ENCODE measurements at regions not wholly inside any gene's neighbourhood (a gene's known extent, or its start where the extent isn't known, plus 50 kb on each side); places are given as distances from the start of the nearest gene placed in this dataset.

- no peak for TF ChIP-seq CTCF (IDR thresholded peaks at IDR 0.05; ENCODE audit: insufficient read depth, low read depth, low read length, missing control alignments)
- no peak for DNase-seq (ENCODE audit: low read depth)
- no peak overlapping the region for H3K4me3 ChIP-seq (ENCODE audit: low read length)
Observed at GRCh38 chr17:79159471-79159870, 84.8 kb downstream of the ENGASE start.

- TF ChIP-seq CTCF (IDR thresholded peaks at IDR 0.05; ENCODE audit: insufficient read depth, low read depth, low read length, missing control alignments), result no peak
- DNase-seq (ENCODE audit: low read depth), result no peak
- no peak overlapping the region for H3K4me3 ChIP-seq (ENCODE audit: low read length)
Observed at GRCh38 chr17:79156463-79157095, 82.0 kb downstream of the ENGASE start.

- TF ChIP-seq CTCF (IDR thresholded peaks at IDR 0.05; ENCODE audit: insufficient read depth, low read depth, low read length, missing control alignments), result no peak
- DNase-seq (ENCODE audit: low read depth), result no peak
- no peak overlapping the region for H3K4me3 ChIP-seq (ENCODE audit: low read length)
Observed at GRCh38 chr17:79155701-79156100, 81.1 kb downstream of the ENGASE start.

GRCh38 chr17:79154951-79155585, 80.4 kb downstream of the ENGASE start:
- no peak for TF ChIP-seq CTCF (IDR thresholded peaks at IDR 0.05; ENCODE audit: insufficient read depth, low read depth, low read length, missing control alignments)
- DNase-seq (ENCODE audit: low read depth), result no peak
- no peak overlapping the region for H3K4me3 ChIP-seq (ENCODE audit: low read length)

- no peak for TF ChIP-seq CTCF (IDR thresholded peaks at IDR 0.05; ENCODE audit: insufficient read depth, low read depth, low read length, missing control alignments)
- DNase-seq (ENCODE audit: low read depth), result no peak
- H3K4me3 ChIP-seq (ENCODE audit: low read length), result no peak overlapping the region
Observed at GRCh38 chr17:79154446-79154845, 79.8 kb downstream of the ENGASE start.

- no peak overlapping the region for H3K4me3 ChIP-seq (ENCODE audit: low read length)
- DNase-seq (ENCODE audit: low read depth), result no peak
- no peak for TF ChIP-seq CTCF (IDR thresholded peaks at IDR 0.05; ENCODE audit: insufficient read depth, low read depth, low read length, missing control alignments)
Observed at GRCh38 chr17:79153367-79154130, 78.9 kb downstream of the ENGASE start.
